Ascending aorta (tissue), 2 donors: ENCODE measurements at regions not wholly inside any gene's neighbourhood (a gene's known extent, or its start where the extent isn't known, plus 50 kb on each side); places are given as distances from the start of the nearest gene placed in this dataset.

Experiments used
- DNase-seq, 2 donors: peaks; one replicate each; pipeline ENCODE4 v3.0.0-alpha.2; 2019; ENCODE audit warnings: low spot score in 2 of 2
- H3K27ac ChIP-seq, 2 donors: fragments of 200-600 bp; sonication (generic); one replicate each; pipeline ENCODE4 v1.5.1; 2016 to 2017; ENCODE audit warnings: mild to moderate bottlenecking in 1 of 2
- H3K27me3 ChIP-seq: fragments of 200-600 bp; sonication (generic); one replicate; pipeline ENCODE4 v1.5.1; 2017
- H3K36me3 ChIP-seq, 2 donors: fragments of 200-600 bp; sonication (generic); one replicate each; pipeline ENCODE4 v1.5.1; 2016
- H3K4me1 ChIP-seq, 2 donors: fragments of 200-600 bp; sonication (generic); one replicate each; pipeline ENCODE4 v1.5.1; 2016 to 2017; ENCODE audit warnings: mild to moderate bottlenecking in 1 of 2
- H3K4me3 ChIP-seq, 2 donors: fragments of 200-600 bp; sonication (generic); one replicate each; pipeline ENCODE4 v1.5.1; 2016 to 2017; ENCODE audit warnings: mild to moderate bottlenecking in 1 of 2
- H3K9me3 ChIP-seq, 2 donors: fragments of 200-600 bp; sonication (generic); one replicate each; pipeline ENCODE4 v1.5.1; 2016
- intact Hi-C: fragments of 100-400 bp; cut with DNase I; formaldehyde crosslinking; loops from one replicate; pipeline ENCODE4 v1.15.1; 2023
- TF ChIP-seq, protein P1 (sequence below), 3 experiments: fragments of 200-600 bp in 2 of 3; fragments of 450-650 bp in 1 of 3; sonication (generic) in 2 of 3; IDR thresholded peaks; one replicate each; pipeline ENCODE4 v1.5.1; 2016 to 2019; ENCODE audit warnings: antibody characterized with exemption in 3 of 3, mild to moderate bottlenecking in 1 of 3, moderate library complexity in 1 of 3

DNA sequence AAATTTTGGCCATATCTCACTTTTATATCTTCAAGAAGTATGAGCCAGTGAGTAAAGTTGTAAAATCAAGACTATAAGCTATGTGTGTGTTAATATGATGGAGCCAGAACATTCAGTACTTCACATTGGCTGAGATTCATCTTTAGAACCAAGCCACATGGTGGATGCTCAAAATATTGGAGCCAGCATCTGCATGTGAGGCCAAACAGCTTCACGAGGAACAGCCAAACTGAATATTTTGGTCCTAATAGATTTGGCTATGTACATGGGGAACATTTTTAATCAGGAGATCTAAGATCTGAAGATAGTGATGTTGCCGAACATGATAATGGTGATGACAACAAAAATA is 1089.8 kb downstream of the TUSC7 start:
- no peak overlapping the region for H3K4me3 ChIP-seq
- TF ChIP-seq, protein P1, sequence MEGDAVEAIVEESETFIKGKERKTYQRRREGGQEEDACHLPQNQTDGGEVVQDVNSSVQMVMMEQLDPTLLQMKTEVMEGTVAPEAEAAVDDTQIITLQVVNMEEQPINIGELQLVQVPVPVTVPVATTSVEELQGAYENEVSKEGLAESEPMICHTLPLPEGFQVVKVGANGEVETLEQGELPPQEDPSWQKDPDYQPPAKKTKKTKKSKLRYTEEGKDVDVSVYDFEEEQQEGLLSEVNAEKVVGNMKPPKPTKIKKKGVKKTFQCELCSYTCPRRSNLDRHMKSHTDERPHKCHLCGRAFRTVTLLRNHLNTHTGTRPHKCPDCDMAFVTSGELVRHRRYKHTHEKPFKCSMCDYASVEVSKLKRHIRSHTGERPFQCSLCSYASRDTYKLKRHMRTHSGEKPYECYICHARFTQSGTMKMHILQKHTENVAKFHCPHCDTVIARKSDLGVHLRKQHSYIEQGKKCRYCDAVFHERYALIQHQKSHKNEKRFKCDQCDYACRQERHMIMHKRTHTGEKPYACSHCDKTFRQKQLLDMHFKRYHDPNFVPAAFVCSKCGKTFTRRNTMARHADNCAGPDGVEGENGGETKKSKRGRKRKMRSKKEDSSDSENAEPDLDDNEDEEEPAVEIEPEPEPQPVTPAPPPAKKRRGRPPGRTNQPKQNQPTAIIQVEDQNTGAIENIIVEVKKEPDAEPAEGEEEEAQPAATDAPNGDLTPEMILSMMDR (IDR thresholded peaks at IDR 0.05) = no peak
- H3K4me1 ChIP-seq = no peaks in the 10 kb centered on the region
- H3K27me3 ChIP-seq = no peaks in the 10 kb centered on the region
- no peak overlapping the region for H3K27ac ChIP-seq
- intact Hi-C loops = no loop called here
- no peaks in the 10 kb centered on the region for H3K9me3 ChIP-seq
- no peaks in the 10 kb centered on the region for H3K36me3 ChIP-seq
- DNase-seq = no peak

DNA sequence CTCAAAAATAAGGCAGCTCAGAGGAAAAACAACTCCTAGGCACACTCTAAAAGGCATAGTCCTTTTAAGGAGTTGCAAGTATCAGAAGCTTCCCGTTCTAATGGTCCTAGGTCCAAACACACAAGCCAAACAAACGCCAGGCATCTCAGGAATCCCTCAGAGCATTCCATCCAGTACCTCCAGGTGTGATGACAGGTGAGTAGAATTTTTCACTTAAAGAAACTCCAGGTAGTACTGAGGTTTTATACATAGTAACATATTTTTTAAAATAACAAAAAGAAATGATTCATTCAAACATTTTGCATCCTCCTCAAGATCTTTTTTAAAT is 1092.3 kb downstream of the TUSC7 start:
- Histone ChIP-seq H3K36me3 (no peaks in the 10 kb centered on the region), H3K4me3 (no peak overlapping the region), H3K4me1 (no peaks in the 10 kb centered on the region), H3K27ac (no peak overlapping the region), H3K27me3 (no peaks in the 10 kb centered on the region), H3K9me3 (no peaks in the 10 kb centered on the region)
- intact Hi-C loops = no loop called here
- DNase-seq = no peak
- TF ChIP-seq, protein P1 (IDR thresholded peaks at IDR 0.05) = no peak

DNA sequence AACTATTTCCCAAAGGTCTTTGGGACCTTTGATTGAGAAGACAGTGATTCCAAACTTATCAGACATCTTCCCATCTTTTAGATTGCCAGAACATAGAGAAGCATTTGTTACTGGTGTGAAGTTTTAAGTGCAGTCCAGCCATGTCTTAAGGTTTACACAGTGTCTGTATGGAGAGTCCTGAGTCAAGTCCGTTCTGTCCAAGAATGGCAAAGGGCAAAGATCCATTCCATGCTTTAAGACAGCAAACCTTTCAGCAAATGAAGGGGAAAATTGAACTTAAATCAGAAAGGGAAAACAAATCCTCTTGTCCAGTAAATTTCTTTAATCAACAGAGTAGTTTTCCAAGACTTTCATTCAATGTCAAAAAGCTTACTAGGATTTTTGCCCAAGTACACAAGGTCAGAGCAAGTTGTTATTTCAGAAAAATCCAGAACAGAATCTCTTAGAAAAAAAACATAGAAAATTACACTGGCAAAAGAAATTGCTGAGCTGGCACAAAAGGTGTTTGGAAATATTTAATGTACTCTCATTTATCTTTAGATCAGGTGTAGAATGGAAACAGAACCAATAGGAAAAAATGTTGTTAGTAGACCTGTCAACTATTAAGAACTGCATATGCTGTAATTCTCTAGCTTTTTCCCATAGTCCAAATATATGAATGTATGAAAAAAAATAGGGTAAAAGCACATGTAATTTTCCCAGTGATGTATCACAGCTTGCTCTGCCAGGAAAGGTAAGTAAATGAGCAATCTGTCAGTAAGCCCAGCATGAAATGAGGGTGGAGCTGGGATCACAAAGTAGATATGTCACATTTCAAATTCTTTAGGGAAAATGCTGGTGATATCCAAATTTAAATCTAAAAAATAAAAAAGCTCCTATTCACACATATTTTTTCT is 1099.9 kb downstream of the TUSC7 start:
- DNase-seq = no peak
- Histone ChIP-seq H3K4me3 (no peak overlapping the region), H3K27me3 (no peaks in the 10 kb centered on the region), H3K9me3 (no peaks in the 10 kb centered on the region), H3K4me1 (no peaks in the 10 kb centered on the region), H3K27ac (no peak overlapping the region), H3K36me3 (no peaks in the 10 kb centered on the region)
- intact Hi-C loops = no loop called here
- TF ChIP-seq, protein P1 (IDR thresholded peaks at IDR 0.05) = no peak

DNA sequence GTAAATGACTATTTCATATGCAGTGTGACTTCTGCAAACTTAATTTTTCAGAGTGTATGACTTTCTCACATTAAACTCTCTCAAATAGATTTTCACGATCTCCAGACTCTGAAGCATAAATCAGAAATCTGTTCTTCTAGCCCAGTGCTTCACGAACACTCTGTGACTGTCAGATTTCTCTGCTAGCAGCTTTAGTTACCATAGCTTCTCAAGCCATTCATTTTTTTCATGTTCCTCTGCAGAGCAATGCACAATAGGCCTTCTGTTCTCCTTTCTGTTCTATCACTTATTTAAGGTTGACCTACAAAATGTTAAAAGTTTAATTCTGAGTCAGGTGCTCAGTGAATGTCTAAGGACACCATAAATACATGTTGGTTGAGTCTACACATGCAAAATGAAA is 1102.2 kb downstream of the TUSC7 start:
- no peaks in the 10 kb centered on the region for H3K36me3 ChIP-seq
- no peaks in the 10 kb centered on the region for H3K9me3 ChIP-seq
- TF ChIP-seq, protein P1 (IDR thresholded peaks at IDR 0.05) = no peak
- no peak overlapping the region for H3K4me3 ChIP-seq
- H3K27me3 ChIP-seq = no peaks in the 10 kb centered on the region
- DNase-seq = no peak
- intact Hi-C loops = no loop called here
- H3K4me1 ChIP-seq = no peaks in the 10 kb centered on the region
- H3K27ac ChIP-seq = no peak overlapping the region

DNA sequence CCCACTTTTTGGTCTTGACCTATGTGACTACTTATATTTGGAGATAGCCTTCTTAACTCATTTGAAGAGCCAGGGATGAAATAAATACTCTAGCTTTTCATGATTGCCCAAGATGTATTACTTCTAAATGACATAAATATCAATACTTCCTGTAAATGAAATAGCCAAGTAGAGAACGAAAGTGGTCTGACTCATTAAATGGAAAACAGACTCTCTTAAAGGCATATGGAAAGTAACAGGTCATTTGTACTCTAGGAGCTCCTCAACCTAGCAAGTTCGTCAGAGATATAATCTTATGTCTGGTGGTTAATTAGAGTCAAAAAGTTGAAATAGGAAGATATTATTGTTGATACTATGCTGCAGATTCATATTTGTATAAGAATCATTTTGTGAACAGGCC is 1105.4 kb downstream of the TUSC7 start:
- no peaks in the 10 kb centered on the region for H3K4me1 ChIP-seq
- H3K27ac ChIP-seq = no peak overlapping the region
- no peaks in the 10 kb centered on the region for H3K27me3 ChIP-seq
- H3K9me3 ChIP-seq = no peaks in the 10 kb centered on the region
- no peak for DNase-seq
- TF ChIP-seq, protein P1 (IDR thresholded peaks at IDR 0.05) = no peak
- no peak overlapping the region for H3K4me3 ChIP-seq
- intact Hi-C loops = no loop called here
- no peaks in the 10 kb centered on the region for H3K36me3 ChIP-seq

DNA sequence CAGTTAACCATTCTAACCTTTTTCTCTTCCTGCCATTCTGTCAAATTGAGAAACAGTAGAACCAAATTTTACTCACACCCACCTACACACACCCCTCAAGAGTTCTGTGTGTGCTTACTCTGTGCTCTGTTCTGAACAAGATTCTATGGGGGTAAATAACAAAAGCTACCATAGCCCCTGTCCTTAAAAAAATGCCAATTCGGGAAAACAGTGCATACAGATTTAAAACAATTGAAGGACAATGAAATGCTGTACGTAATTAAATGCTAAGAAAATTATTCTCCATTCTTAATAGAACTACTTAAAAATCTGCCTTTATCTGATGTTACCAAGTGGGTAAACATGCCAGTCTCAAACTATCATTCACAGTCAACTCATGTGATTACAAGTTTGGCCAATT is 1107.5 kb downstream of the TUSC7 start:
- DNase-seq = no peak
- Histone ChIP-seq H3K4me1 (no peaks in the 10 kb centered on the region), H3K27me3 (no peaks in the 10 kb centered on the region), H3K4me3 (no peak overlapping the region), H3K36me3 (no peaks in the 10 kb centered on the region), H3K9me3 (no peaks in the 10 kb centered on the region), H3K27ac (no peak overlapping the region)
- TF ChIP-seq, protein P1 (IDR thresholded peaks at IDR 0.05) = no peak
- intact Hi-C loops = no loop called here
